Karpas-422 (cell line): ENCODE measurements at regions not wholly inside any gene's neighbourhood (a gene's known extent, or its start where the extent isn't known, plus 50 kb on each side); places are given as distances from the start of the nearest gene placed in this dataset.
"Not testable (repeated sequence)": the region's sequence is repeated elsewhere in the genome, so short reads cannot be mapped to it uniquely, and the experiment has no call there.

Experiments used
- DNase-seq: peaks from one replicate; pipeline ENCODE4 v3.0.0-alpha.2; 2015
- H2AFZ ChIP-seq: fragments of 200-600 bp; sonication (generic); 2 replicates; pipeline ENCODE4 v1.6.1; 2014; ENCODE audit warnings: antibody characterized with exemption, low read length, mixed read lengths
- H3K27ac ChIP-seq: fragments of 200-600 bp; sonication (generic); 2 replicates; pipeline ENCODE4 v1.5.1; 2014; ENCODE audit warnings: mild to moderate bottlenecking, low read length, moderate library complexity
- H3K27me3 ChIP-seq: fragments of 200-600 bp; sonication (generic); 2 replicates; pipeline ENCODE4 v1.6.1; 2014; ENCODE audit warnings: low read length, mixed read lengths
- H3K36me3 ChIP-seq: fragments of 200-600 bp; sonication (generic); 2 replicates; pipeline ENCODE4 v1.6.1; 2014; ENCODE audit warnings: low read length, mixed read lengths; ENCODE audit not compliant: insufficient read depth
- H3K4me1 ChIP-seq: fragments of 200-600 bp; sonication (generic); 2 replicates; pipeline ENCODE4 v1.6.1; 2014; ENCODE audit warnings: mild to moderate bottlenecking, low read length, mixed read lengths
- H3K4me2 ChIP-seq: fragments of 200-600 bp; sonication (generic); 2 replicates; pipeline ENCODE4 v1.6.1; 2014; ENCODE audit warnings: low read length, low read depth, mild to moderate bottlenecking; ENCODE audit not compliant: poor library complexity, severe bottlenecking
- H3K4me3 ChIP-seq: fragments of 200-600 bp; sonication (generic); 2 replicates; pipeline ENCODE4 v1.5.1; 2014; ENCODE audit warnings: mild to moderate bottlenecking, antibody characterized with exemption, low read length, mixed read lengths
- H3K79me2 ChIP-seq: fragments of 200-600 bp; sonication (generic); 2 replicates; pipeline ENCODE4 v1.6.1; 2014; ENCODE audit warnings: mild to moderate bottlenecking, low read length, mixed read lengths
- H3K9ac ChIP-seq: fragments of 200-600 bp; sonication (generic); 2 replicates; pipeline ENCODE4 v1.6.0; 2014; ENCODE audit warnings: low read length
- H3K9me2 ChIP-seq: fragments of 200-600 bp; sonication (generic), shearing (Covaris generic); replicated peaks from 2 replicates; pipeline ENCODE4 v1.6.0; 2014; ENCODE audit warnings: mild to moderate bottlenecking, low read length, moderate library complexity; ENCODE audit not compliant: insufficient read depth
- H3K9me3 ChIP-seq: fragments of 300-700, 200-600 bp; sonication (generic); 2 replicates; pipeline ENCODE4 v1.6.1; 2014; ENCODE audit warnings: low read length, mixed read lengths
- H4K20me1 ChIP-seq: fragments of 200-600 bp; sonication (generic); 2 replicates; pipeline ENCODE4 v1.6.1; 2014; ENCODE audit warnings: mild to moderate bottlenecking, antibody characterized with exemption, low read length, low read depth; ENCODE audit not compliant: insufficient read depth

DNA sequence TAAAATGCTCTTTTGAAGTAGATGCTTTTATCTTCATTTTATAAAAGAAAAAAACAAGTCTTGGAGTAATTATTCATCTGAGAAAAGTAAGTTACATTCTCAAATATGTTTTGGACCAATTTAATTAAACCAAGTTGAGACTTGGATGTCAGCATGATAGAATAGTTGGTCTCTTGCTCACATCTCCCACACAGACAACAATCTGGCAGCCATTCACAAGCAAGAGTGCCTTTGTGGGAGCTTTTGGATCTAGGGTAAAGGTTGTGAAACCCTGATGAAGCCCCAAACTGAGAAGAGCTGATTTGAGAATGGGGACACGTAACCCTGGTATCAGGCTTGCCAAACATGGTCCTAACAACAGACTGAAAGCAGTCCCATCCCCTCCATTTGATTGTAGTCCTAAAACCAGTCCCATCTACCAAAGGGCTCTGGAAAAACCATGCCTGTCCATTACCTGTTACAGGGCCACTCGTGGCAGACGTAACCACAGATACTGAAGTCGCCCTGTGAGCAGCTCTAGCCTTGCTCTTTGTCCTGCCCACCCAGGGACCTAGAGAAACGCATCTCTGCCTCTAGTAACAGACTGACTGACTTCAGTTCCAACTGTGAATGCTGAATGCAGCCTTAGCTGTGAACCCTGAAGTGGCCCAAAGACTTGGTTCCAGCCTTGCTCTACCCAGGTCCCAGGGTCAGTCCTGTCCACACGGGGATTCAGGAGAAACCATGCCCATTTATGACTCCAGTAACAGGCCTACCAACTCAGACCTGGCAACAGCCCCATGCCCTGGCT is 145.5 kb upstream of the SYNPR start:
- Histone ChIP-seq H3K27me3 (no peaks in the 10 kb centered on the region), H3K79me2 (no peaks in the 10 kb centered on the region), H3K4me3 (no peak overlapping the region), H3K4me2 (no peak overlapping the region), H3K36me3 (no peaks in the 10 kb centered on the region), H4K20me1 (no peaks in the 10 kb centered on the region), H3K27ac (no peak overlapping the region), H2AFZ (no peak overlapping the region), H3K4me1 (no peaks in the 10 kb centered on the region), H3K9me3 (no peaks in the 10 kb centered on the region), H3K9ac (no peak overlapping the region), H3K9me2 (no peaks in the 10 kb centered on the region)
- DNase-seq: no peak

DNA sequence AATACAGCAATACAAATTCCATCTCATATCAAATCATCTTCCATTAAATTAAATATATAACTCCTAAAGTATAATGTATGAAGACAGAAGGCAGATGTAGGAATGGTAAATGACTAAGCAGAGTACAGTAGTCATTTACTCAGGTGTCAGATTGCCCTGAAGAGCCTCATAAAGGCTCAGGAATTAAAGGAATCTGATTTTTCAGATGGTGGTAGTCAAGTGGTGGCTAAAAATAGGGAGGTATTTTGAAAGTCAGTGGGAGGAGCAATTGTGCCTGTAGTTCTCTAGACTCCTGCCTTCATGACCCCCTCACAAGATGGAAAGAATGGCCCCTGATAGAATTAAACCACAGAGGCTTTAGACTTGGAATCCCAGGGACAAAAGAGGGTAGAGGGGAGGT is 142.7 kb upstream of the SYNPR start:
- no peak overlapping the region for H2AFZ ChIP-seq
- H3K27ac ChIP-seq: no peak overlapping the region
- no peaks in the 10 kb centered on the region for H3K9me3 ChIP-seq
- no peak overlapping the region for H3K9ac ChIP-seq
- DNase-seq: no peak
- no peaks in the 10 kb centered on the region for H3K27me3 ChIP-seq
- no peaks in the 10 kb centered on the region for H3K79me2 ChIP-seq
- no peaks in the 10 kb centered on the region for H3K4me1 ChIP-seq
- H3K36me3 ChIP-seq: no peaks in the 10 kb centered on the region
- no peak overlapping the region for H3K4me3 ChIP-seq
- no peaks in the 10 kb centered on the region for H3K9me2 ChIP-seq
- no peak overlapping the region for H3K4me2 ChIP-seq
- H4K20me1 ChIP-seq: no peaks in the 10 kb centered on the region

DNA sequence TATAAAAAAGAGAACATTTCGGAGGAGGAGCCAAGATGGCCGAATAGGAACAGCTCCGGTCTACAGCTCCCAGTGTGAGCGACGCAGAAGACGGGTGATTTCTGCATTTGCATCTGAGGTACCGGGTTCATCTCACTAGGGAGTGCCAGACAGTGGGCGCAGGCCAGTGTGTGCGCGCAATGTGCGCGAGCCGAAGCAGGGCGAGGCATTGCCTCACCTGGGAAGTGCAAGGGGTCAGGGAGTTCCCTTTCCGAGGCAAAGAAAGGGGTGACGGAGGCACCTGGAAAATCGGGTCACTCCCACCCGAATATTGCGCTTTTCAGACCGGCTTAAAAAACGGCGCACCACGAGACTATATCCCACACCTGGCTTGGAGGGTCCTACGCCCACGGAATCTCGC is 141.9 kb upstream of the SYNPR start:
- not testable (repeated sequence) for H4K20me1 ChIP-seq, H3K27me3 ChIP-seq, DNase-seq, H3K9ac ChIP-seq, H3K27ac ChIP-seq, H3K36me3 ChIP-seq, H3K4me3 ChIP-seq, H3K9me2 ChIP-seq, H2AFZ ChIP-seq, H3K79me2 ChIP-seq, H3K4me2 ChIP-seq, H3K9me3 ChIP-seq, H3K4me1 ChIP-seq

DNA sequence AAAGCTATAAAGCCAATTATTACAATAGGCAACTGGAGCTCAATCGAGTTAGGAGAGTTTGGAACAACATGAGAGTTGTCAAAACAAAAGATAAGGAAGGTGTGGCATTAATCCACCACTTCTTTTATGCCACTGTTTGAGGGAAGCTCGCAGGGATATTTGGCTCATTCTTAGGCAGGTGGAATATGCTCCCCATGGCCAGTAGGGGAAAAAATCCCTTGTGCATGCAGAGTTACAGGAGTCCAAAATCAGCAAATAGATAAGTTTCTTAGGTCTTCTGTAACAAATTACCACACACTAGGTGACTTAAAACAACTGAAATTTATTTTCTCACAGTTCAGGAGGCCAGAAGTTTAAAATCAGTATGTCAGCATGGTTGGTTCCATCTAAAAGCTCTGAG is 135.4 kb upstream of the SYNPR start:
- Histone ChIP-seq H3K4me3 (no peak overlapping the region), H3K79me2 (no peaks in the 10 kb centered on the region), H2AFZ (no peak overlapping the region), H3K9ac (no peak overlapping the region), H3K27ac (no peak overlapping the region), H3K36me3 (no peaks in the 10 kb centered on the region), H3K9me3 (no peaks in the 10 kb centered on the region), H3K9me2 (no peaks in the 10 kb centered on the region), H3K27me3 (no peaks in the 10 kb centered on the region), H3K4me1 (no peaks in the 10 kb centered on the region), H3K4me2 (no peak overlapping the region), H4K20me1 (no peaks in the 10 kb centered on the region)
- DNase-seq: no peak

DNA sequence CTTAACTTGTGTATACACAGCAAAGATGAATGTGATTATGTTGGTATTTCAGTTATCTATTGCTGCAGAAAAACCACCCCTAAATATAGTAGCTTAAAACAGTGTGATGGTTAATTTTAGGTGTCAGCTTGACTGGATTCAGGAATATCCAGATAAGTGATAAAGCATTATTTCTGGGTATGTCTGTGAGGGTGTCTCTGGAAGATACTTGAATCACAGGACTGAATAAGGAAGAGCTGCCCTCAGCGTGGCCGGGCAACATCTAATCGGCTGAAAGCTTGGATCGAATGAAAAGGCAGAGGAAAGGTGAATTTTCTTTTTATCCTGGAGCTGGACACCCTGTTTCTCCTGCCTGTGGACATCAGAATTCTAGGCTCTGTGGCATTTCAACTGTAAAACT is 132.0 kb upstream of the SYNPR start:
- Histone ChIP-seq H4K20me1 (no peaks in the 10 kb centered on the region), H3K27ac (no peak overlapping the region), H3K4me3 (no peak overlapping the region), H3K4me1 (no peaks in the 10 kb centered on the region), H3K27me3 (no peaks in the 10 kb centered on the region), H3K9me3 (no peaks in the 10 kb centered on the region), H2AFZ (no peak overlapping the region), H3K9ac (no peak overlapping the region), H3K9me2 (no peaks in the 10 kb centered on the region), H3K79me2 (no peaks in the 10 kb centered on the region), H3K36me3 (no peaks in the 10 kb centered on the region), H3K4me2 (no peak overlapping the region)
- DNase-seq: no peak

DNA sequence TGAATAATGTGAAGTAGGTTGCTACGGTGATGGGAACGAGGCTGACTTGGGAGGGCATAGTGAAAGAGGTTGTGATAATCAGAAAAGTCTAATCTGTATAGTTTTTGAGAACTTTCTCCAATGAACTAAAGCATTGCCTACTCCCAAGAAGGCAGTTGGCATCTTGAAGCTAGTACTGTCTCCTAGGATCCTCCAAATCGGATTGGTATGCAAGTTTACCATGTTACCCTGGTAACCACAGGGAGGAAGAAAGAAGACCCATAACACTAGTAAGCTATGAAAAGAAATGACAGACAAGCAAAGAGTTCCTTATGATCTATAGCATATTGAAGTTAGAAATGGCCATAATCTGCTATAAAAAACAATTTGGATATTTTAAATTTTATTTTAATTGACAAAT is 127.2 kb upstream of the SYNPR start:
- H3K4me3 ChIP-seq: no peak overlapping the region
- no peaks in the 10 kb centered on the region for H4K20me1 ChIP-seq
- H3K27me3 ChIP-seq: no peaks in the 10 kb centered on the region
- no peak overlapping the region for H3K9ac ChIP-seq
- no peak overlapping the region for H3K27ac ChIP-seq
- H2AFZ ChIP-seq: no peak overlapping the region
- no peaks in the 10 kb centered on the region for H3K79me2 ChIP-seq
- no peak overlapping the region for H3K4me2 ChIP-seq
- H3K9me3 ChIP-seq: no peaks in the 10 kb centered on the region
- H3K4me1 ChIP-seq: no peaks in the 10 kb centered on the region
- H3K36me3 ChIP-seq: no peaks in the 10 kb centered on the region
- no peaks in the 10 kb centered on the region for H3K9me2 ChIP-seq
- DNase-seq: no peak

DNA sequence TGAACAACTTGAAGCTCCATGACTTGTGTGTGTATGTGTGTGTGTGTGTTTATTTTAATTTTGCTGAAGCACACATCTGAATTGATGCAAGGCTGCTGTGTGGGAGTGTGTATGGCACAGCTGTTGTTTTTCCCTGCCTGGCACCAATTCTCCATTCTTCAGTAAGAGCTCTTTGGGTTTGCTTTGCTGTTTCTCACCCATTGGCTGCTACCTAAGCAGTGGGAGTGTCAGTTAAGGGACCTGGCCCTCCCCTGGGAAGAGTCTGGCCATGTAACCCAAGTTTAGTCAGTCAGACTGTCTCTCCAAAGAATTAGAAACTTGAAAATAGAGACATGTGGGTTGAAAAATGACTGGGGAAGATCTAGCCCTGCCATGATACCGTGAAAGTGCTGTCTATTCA is 126.2 kb upstream of the SYNPR start:
- H3K4me3 ChIP-seq: no peak overlapping the region
- H3K27ac ChIP-seq: no peak overlapping the region
- H3K9me2 ChIP-seq: no peaks in the 10 kb centered on the region
- no peaks in the 10 kb centered on the region for H3K79me2 ChIP-seq
- H3K9ac ChIP-seq: no peak overlapping the region
- H2AFZ ChIP-seq: no peak overlapping the region
- H3K4me2 ChIP-seq: no peak overlapping the region
- DNase-seq: no peak
- H3K27me3 ChIP-seq: no peaks in the 10 kb centered on the region
- no peaks in the 10 kb centered on the region for H3K36me3 ChIP-seq
- no peaks in the 10 kb centered on the region for H3K4me1 ChIP-seq
- H3K9me3 ChIP-seq: no peaks in the 10 kb centered on the region
- no peaks in the 10 kb centered on the region for H4K20me1 ChIP-seq

DNA sequence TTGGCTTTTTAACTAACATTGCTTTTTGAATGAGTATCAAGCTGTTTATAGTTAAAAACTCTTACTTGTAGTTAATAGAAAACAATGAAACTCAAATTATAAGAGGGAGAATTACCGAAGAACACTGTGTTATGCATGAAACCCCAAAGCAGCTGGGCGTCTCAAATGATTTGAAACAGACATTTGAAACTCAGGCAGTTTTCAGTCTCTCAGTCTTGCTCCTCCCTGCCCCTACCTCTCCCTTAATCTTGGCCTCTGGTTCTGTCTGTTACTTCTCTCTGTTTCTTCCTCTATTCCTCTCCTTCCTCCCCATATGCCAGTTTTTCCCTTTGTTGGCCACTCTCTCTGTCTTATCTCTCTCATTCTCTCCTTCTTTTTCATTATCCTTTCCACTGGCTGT is 118.3 kb upstream of the SYNPR start:
- no peak overlapping the region for H3K4me2 ChIP-seq
- no peaks in the 10 kb centered on the region for H3K79me2 ChIP-seq
- H2AFZ ChIP-seq: no peak overlapping the region
- H3K9me3 ChIP-seq: no peaks in the 10 kb centered on the region
- no peak overlapping the region for H3K4me3 ChIP-seq
- H4K20me1 ChIP-seq: no peaks in the 10 kb centered on the region
- no peaks in the 10 kb centered on the region for H3K9me2 ChIP-seq
- H3K27me3 ChIP-seq: no peaks in the 10 kb centered on the region
- DNase-seq: no peak
- no peaks in the 10 kb centered on the region for H3K4me1 ChIP-seq
- no peak overlapping the region for H3K27ac ChIP-seq
- no peaks in the 10 kb centered on the region for H3K36me3 ChIP-seq
- H3K9ac ChIP-seq: no peak overlapping the region
